Activated T-cell treated with anti-CD3 and anti-CD28 coated beads, Interleukin-2, amount 50 U/mL, for 72 hours (primary cell): ENCODE measurements at regions not wholly inside any gene's neighbourhood (a gene's known extent, or its start where the extent isn't known, plus 50 kb on each side); places are given as distances from the start of the nearest gene placed in this dataset.
"Not testable (repeated sequence)": the region's sequence is repeated elsewhere in the genome, so short reads cannot be mapped to it uniquely, and the experiment has no call there.

Source experiments
- ATAC-seq, 2 donors: fragments of 150-1000 bp; cut with Tn5 transposase; replicated peaks in 1 of 2; 2 replicates each; pipeline ENCODE4 v1.10.0; 2021; ENCODE audit warnings: moderate library complexity in 2 of 2, mild to moderate bottlenecking in 1 of 2
- DNase-seq, 2 donors: peaks; one replicate each; pipeline ENCODE4 v3.0.0; 2021 to 2022; ENCODE audit warnings: mixed read lengths in 1 of 2
- H3K27ac Mint-ChIP-seq: one replicate; pipeline ENCODE4 v1.8.0; 2022; ENCODE audit warnings: mild to moderate bottlenecking, moderate library complexity, mixed read lengths
- H3K27me3 Mint-ChIP-seq: one replicate; pipeline ENCODE4 v1.8.0; 2022; ENCODE audit warnings: low read depth, mixed read lengths
- H3K36me3 Mint-ChIP-seq, 2 donors: one replicate each; pipeline ENCODE4 v1.8.0; 2022; ENCODE audit warnings: mixed read lengths in 2 of 2, mild to moderate bottlenecking in 1 of 2; ENCODE audit not compliant: insufficient read depth in 2 of 2
- H3K4me1 Mint-ChIP-seq: one replicate; pipeline ENCODE4 v1.8.0; 2022; ENCODE audit warnings: low read depth, mixed read lengths
- H3K4me3 Mint-ChIP-seq, 2 donors: one replicate each; pipeline ENCODE4 v1.8.0; 2022; ENCODE audit warnings: mild to moderate bottlenecking in 2 of 2, mixed read lengths in 2 of 2, moderate library complexity in 2 of 2
- H3K9me3 Mint-ChIP-seq, 2 donors: one replicate each; pipeline ENCODE4 v1.8.0; 2022; ENCODE audit warnings: mixed read lengths in 2 of 2

GRCh38 chr1:96096613-96097321, 624.8 kb upstream of the PTBP2 start:
- Mint-ChIP-seq H3K9me3 (peaks cover 2 to 4% of the 10 kb centered on the region in 2 donors), H3K27ac (no peak overlapping the region), H3K36me3 (no peaks in the 10 kb centered on the region), H3K4me1 (no peaks in the 10 kb centered on the region), H3K27me3 (no peaks in the 10 kb centered on the region), H3K4me3 (no peak overlapping the region)
- no peak for DNase-seq
- no peak for ATAC-seq

- ATAC-seq = no peak
- Mint-ChIP-seq H3K4me1 (no peaks in the 10 kb centered on the region), H3K27me3 (no peaks in the 10 kb centered on the region), H3K36me3 (no peaks in the 10 kb centered on the region), H3K9me3 (peaks cover 2 to 7% of the 10 kb centered on the region in 2 donors), H3K27ac (no peak overlapping the region), H3K4me3 (no peak overlapping the region)
- DNase-seq = no peak
Observed at GRCh38 chr1:96104506-96104905, 617.1 kb upstream of the PTBP2 start.

- DNase-seq (no peak), ATAC-seq (no peak)
- H3K9me3 Mint-ChIP-seq = peaks cover 2 to 7% of the 10 kb centered on the region in 2 donors
- no peak overlapping the region for H3K4me3 Mint-ChIP-seq
- no peak overlapping the region for H3K27ac Mint-ChIP-seq
- no peaks in the 10 kb centered on the region for H3K4me1 Mint-ChIP-seq
- no peaks in the 10 kb centered on the region for H3K27me3 Mint-ChIP-seq
- no peaks in the 10 kb centered on the region for H3K36me3 Mint-ChIP-seq
Observed at GRCh38 chr1:96104906-96105305, 616.7 kb upstream of the PTBP2 start.

GRCh38 chr1:96116731-96117130, 604.9 kb upstream of the PTBP2 start:
- H3K4me1 Mint-ChIP-seq = no peaks in the 10 kb centered on the region
- H3K27ac Mint-ChIP-seq = no peak overlapping the region
- H3K9me3 Mint-ChIP-seq = peaks cover 2 to 3% of the 10 kb centered on the region in 2 donors
- no peaks in the 10 kb centered on the region for H3K27me3 Mint-ChIP-seq
- ATAC-seq (no peak), DNase-seq (no peak)
- no peak overlapping the region for H3K4me3 Mint-ChIP-seq
- peaks cover 0 to 1% of the 10 kb centered on the region in 2 donors for H3K36me3 Mint-ChIP-seq

- no peak overlapping the region for H3K27ac Mint-ChIP-seq
- H3K4me3 Mint-ChIP-seq = no peak overlapping the region
- DNase-seq (no peak), ATAC-seq (no peak)
- H3K27me3 Mint-ChIP-seq = no peaks in the 10 kb centered on the region
- H3K36me3 Mint-ChIP-seq = peaks cover 0 to 2% of the 10 kb centered on the region in 2 donors
- H3K9me3 Mint-ChIP-seq = peaks cover 0 to 1% of the 10 kb centered on the region in 2 donors
- no peaks in the 10 kb centered on the region for H3K4me1 Mint-ChIP-seq
Observed at GRCh38 chr1:96130432-96130831, 591.2 kb upstream of the PTBP2 start.

GRCh38 chr1:96144636-96145035, 576.9 kb upstream of the PTBP2 start:
- DNase-seq = no peak
- Mint-ChIP-seq H3K4me3 (no peak overlapping the region), H3K4me1 (no peaks in the 10 kb centered on the region), H3K9me3 (peaks cover 6% of the 10 kb centered on the region in 2 donors), H3K36me3 (no peaks in the 10 kb centered on the region), H3K27ac (no peak overlapping the region), H3K27me3 (no peaks in the 10 kb centered on the region)
- no peak for ATAC-seq

GRCh38 chr1:96145492-96145891, 576.1 kb upstream of the PTBP2 start:
- H3K27ac Mint-ChIP-seq = no peak overlapping the region
- peaks cover 8 to 9% of the 10 kb centered on the region in 2 donors for H3K9me3 Mint-ChIP-seq
- ATAC-seq = no peak
- H3K36me3 Mint-ChIP-seq = no peaks in the 10 kb centered on the region
- H3K4me3 Mint-ChIP-seq = no peak overlapping the region
- H3K4me1 Mint-ChIP-seq = no peaks in the 10 kb centered on the region
- no peaks in the 10 kb centered on the region for H3K27me3 Mint-ChIP-seq
- no peak for DNase-seq

GRCh38 chr1:96152957-96153356, 568.6 kb upstream of the PTBP2 start:
- H3K27me3 Mint-ChIP-seq, H3K27ac Mint-ChIP-seq, H3K4me1 Mint-ChIP-seq, DNase-seq, ATAC-seq, H3K4me3 Mint-ChIP-seq, H3K36me3 Mint-ChIP-seq: not testable (repeated sequence)
- peaks cover 9 to 11% of the 10 kb centered on the region in 2 donors for H3K9me3 Mint-ChIP-seq

- H3K27me3 Mint-ChIP-seq = no peaks in the 10 kb centered on the region
- H3K4me3 Mint-ChIP-seq = no peak overlapping the region
- peaks cover 4 to 6% of the 10 kb centered on the region in 2 donors for H3K9me3 Mint-ChIP-seq
- H3K27ac Mint-ChIP-seq = no peak overlapping the region
- H3K4me1 Mint-ChIP-seq = no peaks in the 10 kb centered on the region
- DNase-seq (no peak), ATAC-seq (no peak)
- no peaks in the 10 kb centered on the region for H3K36me3 Mint-ChIP-seq
Observed at GRCh38 chr1:96157101-96157500, 564.5 kb upstream of the PTBP2 start.

- H3K27me3 Mint-ChIP-seq = no peaks in the 10 kb centered on the region
- H3K4me3 Mint-ChIP-seq = no peak overlapping the region
- DNase-seq = no peak
- H3K4me1 Mint-ChIP-seq = no peaks in the 10 kb centered on the region
- peaks cover 4 to 6% of the 10 kb centered on the region in 2 donors for H3K9me3 Mint-ChIP-seq
- no peak overlapping the region for H3K27ac Mint-ChIP-seq
- no peaks in the 10 kb centered on the region for H3K36me3 Mint-ChIP-seq
- no peak for ATAC-seq
Observed at GRCh38 chr1:96159379-96159778, 562.2 kb upstream of the PTBP2 start.

- DNase-seq (no peak), ATAC-seq (no peak)
- H3K4me3 Mint-ChIP-seq = no peak overlapping the region
- no peaks in the 10 kb centered on the region for H3K27me3 Mint-ChIP-seq
- peaks cover 7% of the 10 kb centered on the region in 2 donors for H3K9me3 Mint-ChIP-seq
- no peak overlapping the region for H3K27ac Mint-ChIP-seq
- no peaks in the 10 kb centered on the region for H3K4me1 Mint-ChIP-seq
- H3K36me3 Mint-ChIP-seq = no peaks in the 10 kb centered on the region
Observed at GRCh38 chr1:96164053-96164452, 557.5 kb upstream of the PTBP2 start.

GRCh38 chr1:96178053-96178452, 543.5 kb upstream of the PTBP2 start:
- DNase-seq = no peak
- Mint-ChIP-seq H3K36me3 (no peaks in the 10 kb centered on the region), H3K9me3 (peaks cover 4 to 5% of the 10 kb centered on the region in 2 donors), H3K27ac (no peak overlapping the region), H3K27me3 (no peaks in the 10 kb centered on the region), H3K4me3 (no peak overlapping the region), H3K4me1 (no peaks in the 10 kb centered on the region)
- no peak for ATAC-seq

- Mint-ChIP-seq H3K27me3 (no peaks in the 10 kb centered on the region), H3K9me3 (peaks cover 0 to 3% of the 10 kb centered on the region in 2 donors), H3K27ac (no peak overlapping the region), H3K4me3 (no peak overlapping the region), H3K4me1 (no peaks in the 10 kb centered on the region), H3K36me3 (no peaks in the 10 kb centered on the region)
- DNase-seq (no peak), ATAC-seq (no peak)
Observed at GRCh38 chr1:96183485-96183884, 538.1 kb upstream of the PTBP2 start.

GRCh38 chr1:96183928-96184327, 537.7 kb upstream of the PTBP2 start:
- Mint-ChIP-seq H3K36me3 (no peaks in the 10 kb centered on the region), H3K27me3 (no peaks in the 10 kb centered on the region), H3K4me1 (no peaks in the 10 kb centered on the region), H3K9me3 (peaks cover 0 to 3% of the 10 kb centered on the region in 2 donors), H3K27ac (no peak overlapping the region), H3K4me3 (no peak overlapping the region)
- ATAC-seq (no peak), DNase-seq (no peak)
